HL-60 (cell line): ENCODE measurements at regions not wholly inside any gene's neighbourhood (a gene's known extent, or its start where the extent isn't known, plus 50 kb on each side); places are given as distances from the start of the nearest gene placed in this dataset.

Experiments used
- DNase-seq, 2 experiments: peaks; one replicate each; pipeline ENCODE4 v3.0.0-alpha.2; 2010 to 2020; ENCODE audit warnings: low read depth in 1 of 2, low spot score in 1 of 2
- H3K27ac ChIP-seq: fragments of 250-450 bp; sonication (Bioruptor Pico); replicated peaks from 2 replicates; pipeline ENCODE4 v1.5.1; 2020; ENCODE audit warnings: mild to moderate bottlenecking, moderate library complexity
- H3K27me3 ChIP-seq: fragments of 250-450 bp; sonication (Bioruptor Pico); 2 replicates; pipeline ENCODE4 v1.5.1; 2021; ENCODE audit warnings: mild to moderate bottlenecking, moderate library complexity; ENCODE audit not compliant: insufficient read depth, poor library complexity, severe bottlenecking
- H3K4me3 ChIP-seq: replicated peaks from 2 replicates; pipeline ENCODE4 v1.5.1; 2011; ENCODE audit warnings: mild to moderate bottlenecking, control low read depth, low read length; ENCODE audit not compliant: insufficient read depth
- CTCF ChIP-seq: IDR thresholded peaks from one replicate; pipeline ENCODE4 v1.5.1; 2011; ENCODE audit warnings: low read length, control low read depth, inconsistent platforms; ENCODE audit not compliant: insufficient read depth
- GABPA ChIP-seq: IDR thresholded peaks from 2 replicates; pipeline ENCODE4 v1.6.1; 2012; ENCODE audit warnings: low read depth
- POLR2AphosphoS5 ChIP-seq: IDR thresholded peaks from 2 replicates; pipeline ENCODE4 v1.6.1; 2012; ENCODE audit warnings: low read depth
- SPI1 ChIP-seq: IDR thresholded peaks from 2 replicates; pipeline ENCODE4 v1.6.1; 2012; ENCODE audit warnings: low read depth, mild to moderate bottlenecking, borderline replicate concordance
- TF ChIP-seq, protein P1 (sequence below): IDR thresholded peaks from 2 replicates; pipeline ENCODE4 v1.6.1; 2012; ENCODE audit warnings: low read depth; ENCODE audit not compliant: insufficient replicate concordance

GRCh38 chr13:55345224-55345623 lies 1795.5 kb upstream of the PRR20A start:
- no peak for TF ChIP-seq SPI1
- TF ChIP-seq, protein P1, sequence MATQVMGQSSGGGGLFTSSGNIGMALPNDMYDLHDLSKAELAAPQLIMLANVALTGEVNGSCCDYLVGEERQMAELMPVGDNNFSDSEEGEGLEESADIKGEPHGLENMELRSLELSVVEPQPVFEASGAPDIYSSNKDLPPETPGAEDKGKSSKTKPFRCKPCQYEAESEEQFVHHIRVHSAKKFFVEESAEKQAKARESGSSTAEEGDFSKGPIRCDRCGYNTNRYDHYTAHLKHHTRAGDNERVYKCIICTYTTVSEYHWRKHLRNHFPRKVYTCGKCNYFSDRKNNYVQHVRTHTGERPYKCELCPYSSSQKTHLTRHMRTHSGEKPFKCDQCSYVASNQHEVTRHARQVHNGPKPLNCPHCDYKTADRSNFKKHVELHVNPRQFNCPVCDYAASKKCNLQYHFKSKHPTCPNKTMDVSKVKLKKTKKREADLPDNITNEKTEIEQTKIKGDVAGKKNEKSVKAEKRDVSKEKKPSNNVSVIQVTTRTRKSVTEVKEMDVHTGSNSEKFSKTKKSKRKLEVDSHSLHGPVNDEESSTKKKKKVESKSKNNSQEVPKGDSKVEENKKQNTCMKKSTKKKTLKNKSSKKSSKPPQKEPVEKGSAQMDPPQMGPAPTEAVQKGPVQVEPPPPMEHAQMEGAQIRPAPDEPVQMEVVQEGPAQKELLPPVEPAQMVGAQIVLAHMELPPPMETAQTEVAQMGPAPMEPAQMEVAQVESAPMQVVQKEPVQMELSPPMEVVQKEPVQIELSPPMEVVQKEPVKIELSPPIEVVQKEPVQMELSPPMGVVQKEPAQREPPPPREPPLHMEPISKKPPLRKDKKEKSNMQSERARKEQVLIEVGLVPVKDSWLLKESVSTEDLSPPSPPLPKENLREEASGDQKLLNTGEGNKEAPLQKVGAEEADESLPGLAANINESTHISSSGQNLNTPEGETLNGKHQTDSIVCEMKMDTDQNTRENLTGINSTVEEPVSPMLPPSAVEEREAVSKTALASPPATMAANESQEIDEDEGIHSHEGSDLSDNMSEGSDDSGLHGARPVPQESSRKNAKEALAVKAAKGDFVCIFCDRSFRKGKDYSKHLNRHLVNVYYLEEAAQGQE = no peak
- Histone ChIP-seq H3K27me3 (no peaks in the 10 kb centered on the region), H3K4me3 (no peak overlapping the region)

GRCh38 chr13:55347528-55347927 lies 1793.2 kb upstream of the PRR20A start:
- DNase-seq = no peak
- Histone ChIP-seq H3K4me3 (no peak overlapping the region), H3K27me3 (no peaks in the 10 kb centered on the region), H3K27ac (no peak overlapping the region)
- TF ChIP-seq CTCF = no peak
- no peak for TF ChIP-seq SPI1
- no peak for TF ChIP-seq POLR2AphosphoS5
- TF ChIP-seq, protein P1 = no peak
- TF ChIP-seq GABPA = no peak

More at GRCh38 chr13:55345224-55345623, 1795.5 kb upstream of the PRR20A start:
- H3K27ac ChIP-seq = no peak overlapping the region
- no peak for DNase-seq

DNA sequence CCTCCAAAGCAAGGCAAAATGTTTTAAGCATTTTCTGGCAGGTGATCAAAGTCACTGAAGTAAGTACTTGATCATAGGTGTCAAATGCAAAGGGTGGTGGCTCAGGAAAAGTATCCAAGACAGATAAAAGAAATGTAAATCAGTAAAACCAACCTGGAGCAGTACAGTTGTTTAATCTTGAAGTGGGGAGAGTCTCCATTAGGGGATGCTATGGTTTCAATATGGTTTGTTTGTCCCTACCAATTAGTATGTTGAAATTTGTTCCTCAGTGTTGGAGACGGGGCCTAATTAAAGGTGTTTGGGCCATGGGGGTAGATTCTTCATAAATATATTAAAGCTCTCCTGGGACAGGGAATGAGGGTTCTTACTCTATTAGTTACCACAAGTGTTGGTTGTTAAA lies 1781.7 kb upstream of the PRR20A start:
- H3K27ac ChIP-seq = no peak overlapping the region
- TF ChIP-seq, protein P1 = no peak
- TF ChIP-seq CTCF (no peak), SPI1 (no peak), GABPA (no peak), POLR2AphosphoS5 (no peak)
- no peak overlapping the region for H3K4me3 ChIP-seq
- no peak for DNase-seq
- H3K27me3 ChIP-seq = no peaks in the 10 kb centered on the region

DNA sequence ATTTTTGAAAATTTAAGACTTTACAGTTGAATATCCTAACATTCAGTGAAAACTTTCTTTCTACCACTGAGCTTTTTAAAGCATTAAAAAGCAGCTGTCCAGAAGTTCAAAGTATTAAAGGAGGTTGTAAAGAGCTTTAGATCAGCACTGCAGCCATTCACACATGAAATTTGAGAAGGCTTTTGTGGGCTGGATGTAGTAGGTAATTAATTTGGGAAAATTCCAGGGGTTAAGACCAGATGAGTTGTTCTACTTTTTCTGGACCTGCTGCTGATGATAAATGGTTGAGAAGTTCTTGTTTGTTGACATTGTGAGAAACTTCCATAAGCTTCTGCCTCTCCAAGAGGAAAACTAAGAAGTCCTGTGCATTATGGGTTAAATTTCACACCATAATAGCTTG lies 1779.6 kb upstream of the PRR20A start:
- no peak overlapping the region for H3K27ac ChIP-seq
- H3K4me3 ChIP-seq = no peak overlapping the region
- TF ChIP-seq SPI1 (no peak), POLR2AphosphoS5 (no peak)
- TF ChIP-seq, protein P1 = no peak
- no peak for DNase-seq
- no peaks in the 10 kb centered on the region for H3K27me3 ChIP-seq
